Effector memory CD8-positive, alpha-beta T cell (primary cell): ENCODE measurements at regions not wholly inside any gene's neighbourhood (a gene's known extent, or its start where the extent isn't known, plus 50 kb on each side); places are given as distances from the start of the nearest gene placed in this dataset.

Experiments used
- ATAC-seq: fragments of 150-1000 bp; cut with Tn5 transposase; replicated peaks from 2 replicates; pipeline ENCODE4 v1.10.0; 2021; ENCODE audit warnings: mild to moderate bottlenecking, moderate library complexity
- DNase-seq, 3 experiments: peaks; one replicate each; pipeline ENCODE4 v3.0.0; 2021
- H3K27ac Mint-ChIP-seq, 2 donors: one replicate each; pipeline ENCODE4 v1.8.0; 2022; ENCODE audit warnings: mild to moderate bottlenecking in 2 of 2, mixed read lengths in 2 of 2, moderate library complexity in 2 of 2
- H3K27me3 Mint-ChIP-seq, 2 donors: one replicate each; pipeline ENCODE4 v1.8.0; 2022; ENCODE audit warnings: mixed read lengths in 2 of 2
- H3K36me3 Mint-ChIP-seq: one replicate; pipeline ENCODE4 v1.8.0; 2022; ENCODE audit warnings: mild to moderate bottlenecking, moderate library complexity, mixed read lengths; ENCODE audit not compliant: insufficient read depth
- H3K4me1 Mint-ChIP-seq, 2 donors: one replicate each; pipeline ENCODE4 v1.8.0; 2022; ENCODE audit warnings: low read depth in 2 of 2, mixed read lengths in 2 of 2
- H3K4me3 Mint-ChIP-seq, 2 donors: one replicate each; pipeline ENCODE4 v1.8.0; 2022; ENCODE audit warnings: mild to moderate bottlenecking in 2 of 2, mixed read lengths in 2 of 2, moderate library complexity in 2 of 2
- H3K9me3 Mint-ChIP-seq, 2 donors: one replicate each; pipeline ENCODE4 v1.8.0; 2022; ENCODE audit warnings: mixed read lengths in 2 of 2

DNA sequence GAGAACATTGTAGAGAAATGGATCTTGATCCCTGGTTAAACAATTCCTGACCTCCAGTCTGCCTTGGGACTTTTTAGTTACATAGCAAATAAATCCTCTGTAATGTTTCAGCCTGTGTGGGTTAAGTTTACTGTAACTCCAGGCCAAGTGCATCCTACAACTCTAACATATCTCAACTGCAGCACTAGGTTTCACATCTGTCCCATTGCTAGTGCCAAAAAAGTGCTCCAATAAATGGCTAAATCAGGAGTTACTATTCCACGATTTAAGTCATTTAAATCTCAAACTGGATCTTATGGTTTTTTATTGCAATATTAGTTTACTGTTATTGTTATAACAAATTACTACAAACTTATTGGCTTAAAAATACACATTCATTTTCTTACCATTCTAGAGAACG, 479.6 kb downstream of the GPAM start:
- H3K27me3 Mint-ChIP-seq: no peaks in the 10 kb centered on the region
- H3K36me3 Mint-ChIP-seq: no peaks in the 10 kb centered on the region
- H3K4me3 Mint-ChIP-seq: no peak overlapping the region
- no peak for DNase-seq
- H3K27ac Mint-ChIP-seq: no peak overlapping the region
- H3K4me1 Mint-ChIP-seq: no peaks in the 10 kb centered on the region
- ATAC-seq: no peak
- H3K9me3 Mint-ChIP-seq: peaks cover 2 to 8% of the 10 kb centered on the region in 2 donors

DNA sequence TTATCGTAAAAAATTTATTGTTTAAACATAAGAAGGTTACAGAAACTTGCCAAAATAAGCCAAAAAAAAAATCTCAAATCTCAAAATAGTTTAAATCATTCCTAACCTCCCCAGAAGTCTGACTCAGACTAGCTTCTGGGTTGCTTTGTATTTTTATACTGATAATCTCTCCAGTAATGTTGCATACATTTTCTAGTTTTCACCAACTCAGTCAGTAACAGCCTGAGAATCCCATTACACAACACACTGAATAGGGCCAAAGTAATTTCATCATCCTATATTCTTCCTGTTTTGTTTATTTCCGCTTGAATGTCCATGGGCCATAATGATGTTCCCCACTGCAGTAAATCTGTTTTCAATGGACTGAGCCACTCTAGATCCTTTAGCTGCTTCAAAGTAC, 478.5 kb downstream of the GPAM start:
- no peak for DNase-seq
- Mint-ChIP-seq H3K27me3 (no peaks in the 10 kb centered on the region), H3K9me3 (peaks cover 2 to 8% of the 10 kb centered on the region in 2 donors), H3K36me3 (no peaks in the 10 kb centered on the region), H3K4me3 (no peak overlapping the region), H3K27ac (no peak overlapping the region), H3K4me1 (no peaks in the 10 kb centered on the region)
- ATAC-seq: no peak

DNA sequence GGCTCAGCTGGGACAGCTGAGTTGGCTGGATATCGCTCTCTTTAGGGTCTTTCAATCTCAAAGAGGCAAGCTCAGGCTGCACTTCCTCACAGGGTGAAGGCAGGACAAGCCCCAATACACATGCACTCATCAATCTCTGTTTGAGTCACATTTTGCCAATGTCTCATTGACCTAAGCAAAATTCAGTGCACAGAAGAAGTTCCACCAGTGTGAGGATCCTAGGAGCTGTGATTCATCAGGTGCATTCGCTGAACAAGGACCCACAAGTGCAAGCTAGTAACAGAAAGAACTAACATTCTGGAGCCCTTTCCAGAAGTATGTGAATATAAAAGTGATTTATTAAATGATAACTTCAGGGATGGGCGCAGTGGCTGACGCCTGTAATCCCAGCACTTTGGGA, 477.2 kb downstream of the GPAM start:
- no peak for ATAC-seq
- H3K4me1 Mint-ChIP-seq: no peaks in the 10 kb centered on the region

GRCh38 chr10:111707076-111707475, 476.5 kb downstream of the GPAM start:
- H3K4me3 Mint-ChIP-seq: no peak overlapping the region
- H3K27ac Mint-ChIP-seq: no peak overlapping the region
- H3K36me3 Mint-ChIP-seq: no peaks in the 10 kb centered on the region
- ATAC-seq: no peak
- H3K9me3 Mint-ChIP-seq: peaks cover 2 to 8% of the 10 kb centered on the region in 2 donors
- no peaks in the 10 kb centered on the region for H3K27me3 Mint-ChIP-seq
- DNase-seq: no peak
- no peaks in the 10 kb centered on the region for H3K4me1 Mint-ChIP-seq

More for the DNA sequence above, 477.2 kb downstream of the GPAM start:
- peaks cover 2 to 8% of the 10 kb centered on the region in 2 donors for H3K9me3 Mint-ChIP-seq
- no peaks in the 10 kb centered on the region for H3K27me3 Mint-ChIP-seq
- H3K4me3 Mint-ChIP-seq: no peak overlapping the region
- no peak overlapping the region for H3K27ac Mint-ChIP-seq
- H3K36me3 Mint-ChIP-seq: no peaks in the 10 kb centered on the region
- DNase-seq: no peak

- no peaks in the 10 kb centered on the region for H3K27me3 Mint-ChIP-seq
- H3K4me3 Mint-ChIP-seq: no peak overlapping the region
- ATAC-seq: no peak
- H3K36me3 Mint-ChIP-seq: no peaks in the 10 kb centered on the region
- H3K4me1 Mint-ChIP-seq: no peaks in the 10 kb centered on the region
- no peak overlapping the region for H3K27ac Mint-ChIP-seq
- DNase-seq: no peak
- peaks cover 1 to 7% of the 10 kb centered on the region in 2 donors for H3K9me3 Mint-ChIP-seq
Observed at GRCh38 chr10:111709603-111710002, 474.0 kb downstream of the GPAM start.

GRCh38 chr10:111716032-111716431, 467.5 kb downstream of the GPAM start:
- no peaks in the 10 kb centered on the region for H3K4me1 Mint-ChIP-seq
- H3K36me3 Mint-ChIP-seq: no peaks in the 10 kb centered on the region
- DNase-seq (no peak), ATAC-seq (no peak)
- no peak overlapping the region for H3K27ac Mint-ChIP-seq
- peaks cover 1 to 7% of the 10 kb centered on the region in 2 donors for H3K9me3 Mint-ChIP-seq
- no peak overlapping the region for H3K4me3 Mint-ChIP-seq
- H3K27me3 Mint-ChIP-seq: no peaks in the 10 kb centered on the region

- Mint-ChIP-seq H3K36me3 (no peaks in the 10 kb centered on the region), H3K9me3 (peaks cover 0 to 2% of the 10 kb centered on the region in 2 donors), H3K4me1 (no peaks in the 10 kb centered on the region), H3K4me3 (no peak overlapping the region), H3K27me3 (no peaks in the 10 kb centered on the region), H3K27ac (no peak overlapping the region)
- DNase-seq (no peak), ATAC-seq (no peak)
Observed at GRCh38 chr10:111724121-111724520, 459.4 kb downstream of the GPAM start.

GRCh38 chr10:111725050-111725449, 458.5 kb downstream of the GPAM start:
- H3K27me3 Mint-ChIP-seq: no peaks in the 10 kb centered on the region
- ATAC-seq (no peak), DNase-seq (no peak)
- H3K36me3 Mint-ChIP-seq: no peaks in the 10 kb centered on the region
- no peaks in the 10 kb centered on the region for H3K4me1 Mint-ChIP-seq
- no peak overlapping the region for H3K27ac Mint-ChIP-seq
- peaks cover 0 to 2% of the 10 kb centered on the region in 2 donors for H3K9me3 Mint-ChIP-seq
- no peak overlapping the region for H3K4me3 Mint-ChIP-seq

DNA sequence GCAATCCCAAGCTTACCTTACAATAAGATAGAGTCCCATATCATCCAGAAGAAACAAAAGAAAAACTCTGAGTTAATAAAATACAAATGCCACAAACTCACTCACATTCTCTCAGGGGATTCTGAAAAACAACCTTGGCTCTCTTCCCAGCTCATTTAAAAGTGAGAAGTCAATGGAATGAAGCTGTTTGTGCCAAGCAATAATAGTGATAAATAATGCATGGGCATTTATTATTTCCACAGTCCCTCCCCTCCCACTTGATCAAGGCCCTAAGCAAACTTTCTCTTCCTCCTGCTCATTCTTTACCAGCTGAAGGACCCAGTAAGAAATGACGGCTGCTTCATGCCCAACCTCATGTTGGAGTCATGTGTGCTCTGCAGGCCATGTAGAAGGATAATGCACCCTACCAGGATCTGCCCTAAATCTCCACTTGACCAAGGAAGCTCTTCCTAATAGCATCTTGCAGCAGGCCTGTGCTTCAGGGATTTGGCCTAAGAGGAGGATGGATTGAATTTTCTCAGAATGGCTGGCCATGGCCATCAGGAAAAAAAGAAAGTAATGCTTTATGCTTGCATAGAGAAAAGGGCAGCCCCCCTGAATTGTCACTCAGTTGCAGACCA, 451.3 kb downstream of the GPAM start:
- Mint-ChIP-seq H3K9me3 (peaks cover 0 to 6% of the 10 kb centered on the region in 2 donors), H3K36me3 (no peaks in the 10 kb centered on the region), H3K27me3 (peaks cover 0 to 6% of the 10 kb centered on the region in 2 donors), H3K4me1 (no peaks in the 10 kb centered on the region), H3K4me3 (no peak overlapping the region), H3K27ac (no peak overlapping the region)
- ATAC-seq (no peak), DNase-seq (no peak)

DNA sequence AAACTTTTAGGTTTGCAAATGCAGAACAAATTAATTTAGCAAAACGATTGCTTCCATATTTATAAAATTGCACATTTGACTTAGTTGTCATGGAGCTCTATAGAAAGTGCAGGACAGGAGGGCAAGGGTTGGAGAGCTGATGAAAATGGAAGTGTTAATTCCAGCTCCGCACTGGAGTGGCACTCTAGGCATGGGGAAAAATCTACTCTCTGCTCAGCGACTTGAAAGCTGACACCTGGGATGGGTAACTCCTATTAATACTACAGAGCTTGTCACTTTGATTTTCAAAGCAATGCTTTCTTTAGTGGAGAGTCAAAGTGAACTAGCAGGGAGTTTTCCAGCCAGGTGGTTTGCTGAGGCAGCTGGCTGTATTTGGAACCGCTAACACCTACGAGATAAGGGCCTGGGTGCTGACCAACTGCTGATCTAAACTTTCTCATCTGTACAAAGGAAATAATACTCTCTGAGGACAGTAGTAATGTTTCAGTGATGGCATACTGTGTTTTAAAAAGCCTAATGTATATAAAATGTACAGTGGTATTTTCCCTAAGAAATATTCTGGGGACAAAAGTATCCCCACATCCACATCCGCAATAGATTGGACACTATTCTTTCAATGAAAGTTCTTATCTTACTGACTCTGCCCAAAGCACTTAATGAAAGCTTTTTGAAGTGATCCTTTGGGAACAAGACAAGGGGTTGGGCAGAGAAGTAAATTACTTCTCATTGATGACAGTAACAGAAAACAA, 444.3 kb downstream of the GPAM start:
- Mint-ChIP-seq H3K4me1 (no peaks in the 10 kb centered on the region), H3K27me3 (no peaks in the 10 kb centered on the region), H3K27ac (no peak overlapping the region), H3K9me3 (peaks cover 0 to 4% of the 10 kb centered on the region in 2 donors), H3K36me3 (no peaks in the 10 kb centered on the region), H3K4me3 (no peak overlapping the region)
- DNase-seq: no peak
- no peak for ATAC-seq

GRCh38 chr10:111739874-111740139, 443.8 kb downstream of the GPAM start:
- Mint-ChIP-seq H3K27me3 (no peaks in the 10 kb centered on the region), H3K4me3 (no peak overlapping the region)

GRCh38 chr10:111745982-111746381, 437.6 kb downstream of the GPAM start:
- H3K9me3 Mint-ChIP-seq: no peaks in the 10 kb centered on the region
- H3K27ac Mint-ChIP-seq: no peak overlapping the region
- no peak for ATAC-seq
- no peaks in the 10 kb centered on the region for H3K36me3 Mint-ChIP-seq
- H3K4me3 Mint-ChIP-seq: no peak overlapping the region
- no peak for DNase-seq
- H3K4me1 Mint-ChIP-seq: no peaks in the 10 kb centered on the region
- no peaks in the 10 kb centered on the region for H3K27me3 Mint-ChIP-seq

More at GRCh38 chr10:111739874-111740139, 443.8 kb downstream of the GPAM start:
- DNase-seq (no peak), ATAC-seq (no peak)
- Mint-ChIP-seq H3K9me3 (peaks cover 0 to 4% of the 10 kb centered on the region in 2 donors), H3K27ac (no peak overlapping the region), H3K4me1 (no peaks in the 10 kb centered on the region), H3K36me3 (no peaks in the 10 kb centered on the region)

GRCh38 chr10:111747751-111748150, 435.8 kb downstream of the GPAM start:
- no peak overlapping the region for H3K4me3 Mint-ChIP-seq
- DNase-seq (no peak), ATAC-seq (no peak)
- no peaks in the 10 kb centered on the region for H3K4me1 Mint-ChIP-seq
- H3K9me3 Mint-ChIP-seq: no peaks in the 10 kb centered on the region
- no peaks in the 10 kb centered on the region for H3K27me3 Mint-ChIP-seq
- no peak overlapping the region for H3K27ac Mint-ChIP-seq
- no peaks in the 10 kb centered on the region for H3K36me3 Mint-ChIP-seq

DNA sequence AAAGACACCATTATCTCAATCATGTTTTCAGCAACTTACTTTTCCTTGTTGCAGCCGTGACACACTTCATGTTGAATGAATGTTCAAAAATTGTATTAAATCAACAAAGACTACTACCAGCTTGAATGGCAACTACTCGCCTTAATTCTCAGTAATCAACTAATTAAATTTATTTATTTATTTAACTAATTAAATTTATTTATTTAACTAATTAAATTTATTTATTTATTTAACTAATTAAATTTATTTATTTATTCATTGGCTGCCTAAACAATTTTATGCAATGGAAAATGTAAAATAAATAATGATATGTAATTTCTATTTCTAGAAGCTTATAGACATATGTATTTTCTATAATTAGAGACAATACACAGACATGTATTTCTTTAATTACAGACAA, 435.4 kb downstream of the GPAM start:
- Mint-ChIP-seq H3K27me3 (no peaks in the 10 kb centered on the region), H3K27ac (no peak overlapping the region), H3K4me3 (no peak overlapping the region), H3K36me3 (no peaks in the 10 kb centered on the region), H3K9me3 (no peaks in the 10 kb centered on the region), H3K4me1 (no peaks in the 10 kb centered on the region)
- DNase-seq: no peak
- ATAC-seq: no peak
